NCI-H2081 treated with DMSO at 0.1 percent for 48 hours (cell line): ENCODE measurements at regions not wholly inside any gene's neighbourhood (a gene's known extent, or its start where the extent isn't known, plus 50 kb on each side); places are given as distances from the start of the nearest gene placed in this dataset.

Experiments
- DNase-seq: peaks from one replicate; lab custom pipeline; 2025; lab: John Stamatoyannopoulos, UW

GRCh38 chr6:140105241-140105640, 730.8 kb upstream of the CITED2 start:
- DNase-seq = no peak

- DNase-seq = no peak
Observed at GRCh38 chr6:140101818-140102217, 727.4 kb upstream of the CITED2 start.

GRCh38 chr6:140101367-140101766, 726.9 kb upstream of the CITED2 start:
- DNase-seq = no peak

- no peak for DNase-seq
Observed at GRCh38 chr6:140095532-140095931, 721.1 kb upstream of the CITED2 start.

- DNase-seq = no peak
Observed at GRCh38 chr6:140091895-140092294, 717.4 kb upstream of the CITED2 start.

GRCh38 chr6:140090871-140091270, 716.4 kb upstream of the CITED2 start:
- no peak for DNase-seq

GRCh38 chr6:140083375-140083774, 708.9 kb upstream of the CITED2 start:
- DNase-seq = no peak

GRCh38 chr6:140082867-140083297, 708.4 kb upstream of the CITED2 start:
- no peak for DNase-seq

DNA sequence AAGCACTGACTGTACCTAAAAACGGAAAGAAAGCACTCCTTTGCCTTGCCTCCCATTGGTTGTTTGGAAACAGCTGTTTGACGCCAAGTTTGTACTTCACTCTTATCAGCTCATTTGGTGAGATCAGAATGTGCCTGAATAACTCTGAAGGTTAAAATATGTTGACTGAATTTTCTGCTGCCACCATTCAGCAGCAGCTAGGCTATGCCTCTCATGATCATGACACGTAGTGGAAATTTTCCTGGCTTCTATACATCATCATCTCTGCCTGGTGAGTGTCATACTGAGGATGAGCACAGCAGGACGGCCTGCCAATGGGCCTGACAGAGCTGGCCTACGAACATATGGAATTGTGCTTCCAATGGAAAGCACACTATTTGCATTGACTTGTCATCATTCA, 704.9 kb upstream of the CITED2 start:
- no peak for DNase-seq

DNA sequence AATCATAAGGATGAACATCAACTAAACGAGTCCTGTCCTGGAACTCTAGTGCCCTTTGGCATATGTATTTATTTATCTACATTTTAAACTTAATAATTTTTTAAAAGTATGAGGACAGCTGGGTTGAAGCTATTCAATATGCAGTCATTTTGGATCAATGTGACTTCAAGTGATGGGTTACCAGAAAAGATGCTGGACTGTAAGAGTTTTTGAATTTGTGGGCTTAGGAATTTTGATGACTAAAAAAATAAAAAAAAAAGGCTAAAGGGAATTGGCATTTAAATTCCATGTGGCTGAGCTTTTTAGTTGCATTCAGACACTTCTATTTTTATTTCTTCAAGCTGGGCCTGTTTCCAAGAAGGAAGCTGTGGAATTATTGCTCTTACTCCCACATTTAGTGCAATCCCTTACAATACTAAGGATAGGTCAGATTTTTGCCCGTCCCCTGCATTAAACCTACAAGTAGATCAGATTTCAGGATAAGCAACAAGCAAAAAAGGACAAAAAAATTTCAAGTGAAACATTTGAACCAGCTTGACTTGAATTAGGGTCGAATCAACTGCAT, 704.2 kb upstream of the CITED2 start:
- no peak for DNase-seq

- no peak for DNase-seq
Observed at GRCh38 chr6:140077827-140078560, 703.5 kb upstream of the CITED2 start.

DNA sequence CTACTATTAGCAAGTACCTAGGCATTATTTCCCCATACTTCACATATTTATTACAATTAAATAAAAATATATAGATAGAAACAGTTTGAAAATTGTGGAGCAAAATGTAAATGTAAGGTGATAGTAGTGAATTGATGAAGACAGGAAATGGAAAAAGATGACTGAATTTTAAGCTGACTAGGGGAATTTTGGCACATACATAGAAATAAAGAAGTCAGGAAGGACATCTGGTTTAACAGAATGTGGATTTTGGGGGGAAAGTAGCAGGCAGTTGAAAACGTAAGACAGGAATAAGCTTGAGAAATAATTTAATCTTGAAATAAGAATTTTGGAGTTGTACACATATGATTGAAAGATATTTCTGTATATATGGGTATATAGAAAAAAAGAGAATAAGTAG, 701.7 kb upstream of the CITED2 start:
- DNase-seq = no peak

GRCh38 chr6:140073456-140073855, 699.0 kb upstream of the CITED2 start:
- no peak for DNase-seq

DNA sequence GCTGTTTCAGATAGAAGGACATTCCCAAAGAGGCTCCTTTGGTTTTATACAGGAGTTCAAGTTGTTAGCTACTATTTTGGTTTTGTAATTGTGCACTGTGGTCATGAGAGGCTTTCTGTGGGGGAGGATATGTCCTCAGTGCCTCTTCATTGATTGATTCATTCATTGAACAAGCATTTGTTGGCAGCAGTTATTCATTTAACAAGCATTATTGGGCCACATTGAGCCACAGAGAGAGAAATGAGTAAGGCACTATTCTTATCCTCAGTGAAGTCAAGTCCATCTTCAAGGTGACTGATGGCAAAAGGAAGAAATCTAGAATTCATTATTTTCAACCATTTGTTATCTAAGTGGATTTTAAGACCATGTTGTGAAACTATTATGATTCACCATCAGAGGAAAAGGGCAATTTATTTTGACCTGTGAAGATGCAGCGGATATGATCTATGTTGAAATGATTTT, 697.2 kb upstream of the CITED2 start:
- no peak for DNase-seq

DNA sequence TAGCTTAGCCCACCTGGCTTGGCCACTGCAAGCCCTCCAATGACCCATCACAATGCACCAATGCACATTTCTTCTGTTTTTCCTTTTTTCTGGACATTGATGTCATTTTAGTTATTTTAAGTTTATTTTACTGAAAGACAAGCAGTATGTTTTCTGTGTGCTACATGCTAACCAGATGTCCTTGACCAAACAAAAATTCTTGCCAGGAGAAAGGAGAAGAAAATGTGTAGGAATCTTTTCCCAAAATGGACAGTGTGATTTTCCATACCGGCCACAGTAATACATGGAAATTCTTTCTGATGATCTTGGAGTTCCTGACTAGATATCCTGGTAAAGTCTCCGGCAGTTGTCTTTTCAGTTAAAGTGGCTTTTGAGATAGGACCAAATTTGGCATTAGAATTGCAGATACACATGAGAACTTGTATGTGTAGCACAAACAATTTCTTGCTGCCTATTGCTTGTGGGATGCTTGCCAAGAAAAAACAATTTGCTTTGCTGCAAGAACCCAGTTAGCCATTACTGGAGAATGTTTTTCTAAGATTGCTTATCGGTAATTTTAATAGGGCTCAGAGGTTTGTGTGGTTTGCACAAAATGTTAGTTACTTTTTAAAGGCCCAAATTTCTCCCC, 696.5 kb upstream of the CITED2 start:
- DNase-seq = no peak

DNA sequence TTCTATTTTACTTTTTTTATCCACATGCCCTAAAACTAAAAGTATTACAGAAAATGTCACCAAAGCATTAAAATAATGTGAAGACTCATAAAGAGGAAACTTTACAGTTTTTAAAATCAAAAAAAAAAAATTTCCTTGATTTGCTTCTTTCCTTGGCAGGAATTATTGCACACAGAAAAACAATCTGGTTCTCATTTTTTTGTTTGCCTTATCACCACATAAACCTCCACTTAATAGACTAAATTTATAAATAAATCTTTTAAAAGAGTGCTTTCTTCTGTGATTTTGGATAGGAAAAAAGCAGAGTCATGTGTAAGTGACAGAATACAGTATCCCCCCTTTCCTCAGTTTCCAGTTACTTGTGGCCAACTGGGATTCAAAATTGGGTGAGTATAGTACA, 695.1 kb upstream of the CITED2 start:
- DNase-seq = no peak

DNA sequence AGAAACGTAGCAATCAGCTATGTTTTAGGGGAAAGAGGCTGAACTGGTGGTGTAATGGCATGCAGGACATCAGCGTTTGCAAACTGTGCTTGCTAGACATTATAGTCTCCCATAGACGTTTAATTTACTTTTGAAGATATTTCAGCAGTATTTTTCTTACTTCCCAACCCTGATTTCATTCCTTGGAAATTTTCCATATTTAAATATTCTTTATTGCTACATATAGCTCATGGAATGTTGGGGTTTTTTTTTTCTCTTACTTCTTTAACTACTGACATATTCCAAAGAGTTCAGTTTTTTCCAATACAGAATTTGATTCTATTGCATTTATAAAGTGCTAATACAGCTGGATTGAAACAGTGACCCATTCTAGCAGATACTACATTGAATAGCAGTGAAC, 694.4 kb upstream of the CITED2 start:
- no peak for DNase-seq

DNA sequence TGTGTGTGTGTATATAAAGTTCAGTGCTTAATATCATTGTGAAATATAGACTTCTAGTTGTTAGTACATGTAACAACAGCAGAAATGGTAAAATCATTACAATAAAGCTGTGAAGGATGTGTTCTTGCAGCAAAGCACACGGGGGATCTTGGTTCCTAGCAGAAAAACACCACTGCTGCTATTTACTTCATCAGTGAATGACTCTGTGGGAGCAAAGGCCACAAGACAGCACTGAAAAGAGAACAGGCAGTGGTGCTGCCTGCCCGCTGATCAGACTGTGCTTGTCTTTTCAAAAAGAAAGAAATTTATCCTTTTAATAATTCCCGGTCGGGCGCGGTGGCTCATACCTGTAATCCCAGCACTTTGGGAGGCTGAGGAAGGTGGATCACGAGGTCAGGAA, 689.9 kb upstream of the CITED2 start:
- no peak for DNase-seq

- DNase-seq = no peak
Observed at GRCh38 chr6:140063021-140063399, 688.6 kb upstream of the CITED2 start.

DNA sequence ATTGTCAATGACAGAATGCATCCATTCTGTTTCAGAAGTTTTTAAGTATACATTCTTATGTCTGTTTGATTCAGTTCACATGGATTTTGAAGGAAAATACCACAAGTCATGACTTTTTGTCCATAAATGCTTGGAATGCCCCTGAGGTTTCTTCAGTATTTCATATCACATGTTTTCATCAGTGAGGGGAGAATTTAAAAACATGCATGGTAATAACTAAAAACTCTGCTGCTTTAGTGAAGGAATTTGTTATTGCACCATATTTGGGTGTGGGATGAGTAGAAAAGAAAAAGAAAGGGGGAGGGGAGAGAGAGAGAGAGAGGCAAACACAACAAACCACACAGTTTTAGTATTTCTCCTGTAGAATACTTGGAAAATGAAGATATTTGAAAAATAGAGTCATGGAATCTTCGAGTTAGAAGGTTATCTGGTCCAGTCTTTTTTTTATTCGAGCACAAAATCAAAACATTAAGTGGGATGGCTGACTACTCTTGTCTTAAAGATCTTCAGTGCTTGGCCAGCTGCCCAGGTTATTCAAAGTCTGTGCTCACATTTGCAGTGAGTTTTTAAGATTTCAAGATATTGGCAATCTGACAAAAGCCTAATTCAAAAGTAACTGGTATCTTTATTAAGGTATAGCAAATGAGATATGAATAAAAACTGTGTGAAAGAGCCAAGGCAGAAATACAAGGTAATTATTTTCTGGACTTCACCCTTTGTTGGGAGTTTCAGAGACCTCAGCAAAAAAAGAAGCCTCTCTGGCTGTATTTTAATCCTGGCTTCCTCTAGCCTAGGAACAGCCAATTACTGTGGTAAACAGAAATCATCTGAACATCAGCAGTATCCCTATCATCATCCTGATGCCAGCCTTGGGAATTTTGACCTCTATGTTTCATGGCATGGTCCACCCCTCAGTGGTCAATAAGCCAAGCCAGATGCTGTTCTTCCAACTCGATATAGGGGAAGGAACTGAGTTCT, 687.9 kb upstream of the CITED2 start:
- DNase-seq = no peak

- DNase-seq = no peak
Observed at GRCh38 chr6:140061110-140062042, 686.9 kb upstream of the CITED2 start.
